GM06990 (cell line): ENCODE measurements at regions not wholly inside any gene's neighbourhood (a gene's known extent, or its start where the extent isn't known, plus 50 kb on each side); places are given as distances from the start of the nearest gene placed in this dataset.

Experiments
- DNase-seq: peaks from one replicate; pipeline ENCODE4 v3.0.0-alpha.2; 2011; ENCODE audit not compliant: insufficient read length; ENCODE audit errors: extremely low read depth
- H3K27me3 ChIP-seq: replicated peaks from 2 replicates; pipeline ENCODE4 v1.6.0; 2011; ENCODE audit warnings: low read length; ENCODE audit not compliant: control insufficient read depth, insufficient read depth
- H3K36me3 ChIP-seq: 2 replicates; pipeline ENCODE4 v1.5.1; 2011; ENCODE audit warnings: low read length; ENCODE audit not compliant: control insufficient read depth, insufficient read depth
- H3K4me3 ChIP-seq: replicated peaks from 2 replicates; pipeline ENCODE4 v1.5.1; 2011; ENCODE audit warnings: low read depth, mild to moderate bottlenecking, control low read depth, low read length
- TF ChIP-seq, protein P1 (sequence below): IDR thresholded peaks from 2 replicates; pipeline ENCODE4 v1.5.1; 2011; ENCODE audit warnings: low read length, control low read depth, mild to moderate bottlenecking, inconsistent platforms; ENCODE audit not compliant: insufficient read depth, poor library complexity, severe bottlenecking

DNA sequence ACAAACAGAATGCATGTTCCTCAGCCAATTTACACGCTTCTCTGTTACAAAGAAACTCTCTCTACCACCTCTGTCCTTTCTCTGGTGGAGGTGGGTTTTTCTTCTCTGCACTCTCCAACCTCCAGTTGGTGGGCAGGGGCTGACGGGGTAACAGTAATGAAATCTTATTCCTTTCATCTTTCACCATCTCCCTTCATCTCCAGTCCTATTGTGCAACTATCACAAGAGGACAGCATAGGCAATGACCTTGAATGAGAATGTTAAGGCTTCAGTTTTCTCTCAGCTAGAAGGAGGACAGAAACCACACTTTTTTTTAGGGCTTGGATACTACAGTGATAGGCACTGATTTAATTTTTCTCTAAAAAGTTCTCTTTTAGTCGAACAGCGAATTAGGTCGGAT is 81.7 kb upstream of the NEUROD1 start:
- no peaks in the 10 kb centered on the region for H3K36me3 ChIP-seq
- no peak overlapping the region for H3K4me3 ChIP-seq
- TF ChIP-seq, protein P1, sequence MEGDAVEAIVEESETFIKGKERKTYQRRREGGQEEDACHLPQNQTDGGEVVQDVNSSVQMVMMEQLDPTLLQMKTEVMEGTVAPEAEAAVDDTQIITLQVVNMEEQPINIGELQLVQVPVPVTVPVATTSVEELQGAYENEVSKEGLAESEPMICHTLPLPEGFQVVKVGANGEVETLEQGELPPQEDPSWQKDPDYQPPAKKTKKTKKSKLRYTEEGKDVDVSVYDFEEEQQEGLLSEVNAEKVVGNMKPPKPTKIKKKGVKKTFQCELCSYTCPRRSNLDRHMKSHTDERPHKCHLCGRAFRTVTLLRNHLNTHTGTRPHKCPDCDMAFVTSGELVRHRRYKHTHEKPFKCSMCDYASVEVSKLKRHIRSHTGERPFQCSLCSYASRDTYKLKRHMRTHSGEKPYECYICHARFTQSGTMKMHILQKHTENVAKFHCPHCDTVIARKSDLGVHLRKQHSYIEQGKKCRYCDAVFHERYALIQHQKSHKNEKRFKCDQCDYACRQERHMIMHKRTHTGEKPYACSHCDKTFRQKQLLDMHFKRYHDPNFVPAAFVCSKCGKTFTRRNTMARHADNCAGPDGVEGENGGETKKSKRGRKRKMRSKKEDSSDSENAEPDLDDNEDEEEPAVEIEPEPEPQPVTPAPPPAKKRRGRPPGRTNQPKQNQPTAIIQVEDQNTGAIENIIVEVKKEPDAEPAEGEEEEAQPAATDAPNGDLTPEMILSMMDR = no peak
- H3K27me3 ChIP-seq = no peaks in the 10 kb centered on the region; the same call in 1 of the 2 replicates
- no peak for DNase-seq

DNA sequence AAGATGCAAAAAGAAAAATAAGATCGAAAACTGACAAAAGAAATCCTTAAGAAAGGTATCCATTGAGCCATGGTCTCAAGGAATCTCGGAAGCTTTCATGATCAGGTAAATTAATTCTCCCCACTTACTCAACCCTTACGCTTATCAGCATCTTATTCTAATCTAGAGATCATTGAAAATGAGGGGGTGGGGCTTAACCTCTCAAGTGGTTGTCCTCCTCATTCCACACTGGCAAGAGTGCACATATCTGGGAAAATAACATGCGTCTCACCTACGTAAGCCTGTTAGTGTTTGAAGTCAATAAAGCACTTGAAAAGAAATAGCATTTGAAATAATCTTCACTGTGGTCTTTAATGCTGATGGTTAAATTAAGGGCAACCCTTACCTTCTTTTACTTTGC is 82.5 kb upstream of the NEUROD1 start:
- H3K27me3 ChIP-seq = no peaks in the 10 kb centered on the region; the same call in 1 of the 2 replicates
- no peak overlapping the region for H3K4me3 ChIP-seq
- TF ChIP-seq, protein P1 = no peak
- H3K36me3 ChIP-seq = no peaks in the 10 kb centered on the region
- DNase-seq = no peak

DNA sequence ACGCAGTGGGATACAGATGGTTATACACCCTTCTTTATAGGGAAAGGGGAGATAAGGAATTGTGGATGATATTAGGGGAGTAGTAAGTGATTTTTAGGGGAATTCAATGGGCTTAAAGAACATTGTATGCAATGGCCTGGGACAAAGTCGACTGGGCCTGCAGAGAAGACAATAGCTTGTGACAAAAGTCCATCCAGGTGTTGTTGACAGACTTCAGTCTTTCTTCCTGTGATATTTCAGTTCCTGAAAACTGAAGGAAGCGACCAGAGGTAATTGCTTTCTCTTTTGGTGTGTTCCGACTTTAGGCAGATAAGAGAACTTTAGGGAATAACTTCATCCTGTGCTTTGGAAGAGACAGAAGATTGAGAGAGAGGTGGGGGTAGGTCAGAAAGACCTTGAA is 83.1 kb upstream of the NEUROD1 start:
- no peak overlapping the region for H3K4me3 ChIP-seq
- H3K27me3 ChIP-seq = no peaks in the 10 kb centered on the region; the same call in 1 of the 2 replicates
- H3K36me3 ChIP-seq = no peaks in the 10 kb centered on the region
- TF ChIP-seq, protein P1 = no peak
- DNase-seq = no peak

DNA sequence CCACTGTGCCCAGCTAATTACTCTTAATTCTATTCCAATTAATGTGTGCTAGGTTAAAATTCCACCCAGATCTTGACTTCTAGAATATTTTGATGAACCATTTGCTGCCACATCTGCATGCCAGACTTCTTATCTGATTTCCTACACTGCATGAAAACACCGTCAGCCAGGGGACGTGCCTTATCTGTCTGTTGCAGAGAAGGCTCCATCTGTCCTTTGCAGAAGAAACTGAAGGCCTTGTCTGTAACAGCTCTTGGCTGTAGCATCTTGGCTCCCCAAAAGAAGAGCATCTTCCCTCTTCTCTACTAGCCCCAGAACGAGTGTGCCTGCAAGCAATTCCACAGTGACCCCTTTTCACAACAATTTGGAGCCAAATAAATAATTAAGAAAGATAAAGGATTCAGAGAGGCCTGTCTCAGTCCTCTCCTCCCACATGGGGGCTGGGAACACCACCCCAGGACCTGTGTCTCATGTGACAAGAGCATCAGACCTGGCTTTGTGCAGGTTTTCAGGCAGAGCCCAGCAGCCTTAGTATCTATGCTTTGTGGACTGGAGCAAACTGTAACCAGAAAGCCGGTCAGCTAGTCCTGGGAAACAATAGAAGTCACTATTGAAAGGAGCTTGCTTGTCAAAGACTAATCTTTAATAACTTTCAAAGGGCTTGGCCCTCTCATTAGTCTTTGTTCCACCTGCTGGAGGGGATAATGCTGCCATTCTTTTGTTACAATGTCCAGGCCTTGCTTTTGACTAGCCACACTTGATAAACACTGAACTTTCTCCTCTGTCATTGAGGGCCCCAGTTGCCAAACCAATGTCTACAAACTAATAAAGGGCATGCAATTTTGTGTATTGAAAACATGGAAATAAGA is 84.0 kb upstream of the NEUROD1 start:
- H3K27me3 ChIP-seq = no peaks in the 10 kb centered on the region; the same call in 1 of the 2 replicates
- H3K36me3 ChIP-seq = no peaks in the 10 kb centered on the region
- TF ChIP-seq, protein P1 = no peak
- DNase-seq = no peak
- no peak overlapping the region for H3K4me3 ChIP-seq

DNA sequence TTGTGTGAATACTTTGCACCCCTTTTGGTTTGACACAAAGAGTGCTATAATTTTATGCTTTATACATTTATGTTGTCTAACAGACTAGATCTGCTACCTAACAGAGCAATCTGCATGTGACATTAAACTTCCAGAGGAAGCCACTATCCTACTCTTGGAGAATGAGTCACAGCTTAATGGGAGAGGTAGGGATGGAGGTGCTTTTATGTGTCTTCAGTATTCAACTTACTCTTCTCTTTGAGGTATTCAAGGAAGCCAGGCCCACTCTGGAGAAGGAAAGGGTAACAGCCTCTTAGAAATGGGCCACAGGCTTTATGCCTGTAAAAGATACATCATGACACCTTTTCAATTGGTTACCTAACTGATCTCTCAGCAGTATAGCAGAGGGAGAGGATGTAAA is 85.8 kb upstream of the NEUROD1 start:
- Histone ChIP-seq H3K27me3 (no peaks in the 10 kb centered on the region; the same call in 1 of the 2 replicates), H3K4me3 (no peak overlapping the region), H3K36me3 (no peaks in the 10 kb centered on the region)
- no peak for DNase-seq
- TF ChIP-seq, protein P1 = no peak

DNA sequence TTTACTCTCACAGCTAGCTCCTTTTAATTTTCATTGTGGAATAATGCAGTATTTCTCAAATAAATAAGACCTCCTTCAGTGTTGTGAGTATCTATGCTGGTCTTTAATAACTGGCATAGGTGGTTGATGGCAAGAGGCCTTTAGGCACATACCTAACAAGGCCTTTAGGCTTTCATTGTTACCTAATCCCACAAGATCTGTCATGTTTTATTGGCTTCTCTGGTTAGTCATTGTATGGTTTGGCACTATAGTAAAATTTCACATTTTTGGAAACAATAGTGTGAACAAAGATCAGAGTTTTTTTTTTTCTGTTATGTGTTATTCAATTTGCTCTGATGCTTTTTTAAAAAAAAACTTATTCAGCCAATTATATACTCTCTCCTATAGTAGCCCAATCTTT is 89.8 kb upstream of the NEUROD1 start:
- H3K4me3 ChIP-seq = no peak overlapping the region
- no peaks in the 10 kb centered on the region for H3K36me3 ChIP-seq

More for the DNA sequence above, 89.8 kb upstream of the NEUROD1 start:
- H3K27me3 ChIP-seq = no peaks in the 10 kb centered on the region; the same call in 1 of the 2 replicates
- TF ChIP-seq, protein P1 = no peak
- DNase-seq = no peak
